Natural killer cell (primary cell): ENCODE measurements at regions not wholly inside any gene's neighbourhood (a gene's known extent, or its start where the extent isn't known, plus 50 kb on each side); places are given as distances from the start of the nearest gene placed in this dataset.
"Not testable (repeated sequence)": the region's sequence is repeated elsewhere in the genome, so short reads cannot be mapped to it uniquely, and the experiment has no call there.

Experiments
- ATAC-seq, 3 donors: fragments of 150-1000 bp in 2 of 3; fragments of 200-7000 bp in 1 of 3; cut with Tn5 transposase; 1 replicate in 1 of 3; 2 replicates in 2 of 3; pipeline ENCODE4 v1.10.0; 2021; ENCODE audit warnings: mild to moderate bottlenecking in 2 of 3, moderate library complexity in 2 of 3
- DNase-seq, 2 donors: peaks; one replicate each; pipeline versions ENCODE4 v3.0.0 to v3.0.0-alpha.2; 2013 to 2021; ENCODE audit warnings: mixed read lengths in 1 of 2
- H3K27ac ChIP-seq: one replicate; pipeline ENCODE4 v1.5.1; 2013; ENCODE audit warnings: mild to moderate bottlenecking, low read length
- H3K27me3 ChIP-seq: one replicate; pipeline ENCODE4 v1.6.1; 2013; ENCODE audit warnings: low read length; ENCODE audit not compliant: control insufficient read depth, insufficient read depth
- H3K36me3 ChIP-seq: one replicate; pipeline ENCODE4 v1.6.1; 2013; ENCODE audit warnings: low read length; ENCODE audit not compliant: control insufficient read depth, insufficient read depth
- H3K4me1 ChIP-seq: one replicate; pipeline ENCODE4 v1.6.1; 2013; ENCODE audit warnings: low read length; ENCODE audit not compliant: control insufficient read depth, insufficient read depth
- H3K4me3 ChIP-seq: one replicate; pipeline ENCODE4 v1.5.1; 2013; ENCODE audit warnings: low read length
- H3K9me3 ChIP-seq: one replicate; pipeline ENCODE4 v1.6.1; 2013; ENCODE audit warnings: low read length; ENCODE audit not compliant: control insufficient read depth, insufficient read depth
- H3K27ac Mint-ChIP-seq, 2 donors: one replicate each; pipeline ENCODE4 v1.8.0; 2022; ENCODE audit warnings: mild to moderate bottlenecking in 2 of 2, mixed read lengths in 2 of 2, moderate library complexity in 1 of 2
- H3K27me3 Mint-ChIP-seq, 2 donors: one replicate each; pipeline ENCODE4 v1.8.0; 2022; ENCODE audit warnings: low read depth in 2 of 2, mixed read lengths in 2 of 2
- H3K36me3 Mint-ChIP-seq: one replicate; pipeline ENCODE4 v1.8.0; 2022; ENCODE audit warnings: mixed read lengths
- H3K4me1 Mint-ChIP-seq, 2 donors: one replicate each; pipeline ENCODE4 v1.8.0; 2022; ENCODE audit warnings: mixed read lengths in 2 of 2
- H3K4me3 Mint-ChIP-seq: one replicate; pipeline ENCODE4 v1.8.0; 2022; ENCODE audit warnings: mild to moderate bottlenecking, moderate library complexity, mixed read lengths
- H3K9me3 Mint-ChIP-seq, 2 donors: one replicate each; pipeline ENCODE4 v1.8.0; 2022; ENCODE audit warnings: mixed read lengths in 2 of 2
- WGBS: methylation state at CpG from one replicate; pipeline ENCODE4 v1.1.7; 2013; ENCODE audit warnings: missing lambda C conversion rate; ENCODE audit not compliant: insufficient coverage; 5-methylcytosine and 5-hydroxymethylcytosine counted together
- intact Hi-C: fragments of 100-400 bp; cut with micrococcal nuclease; formaldehyde crosslinking; loops from one replicate; pipeline ENCODE4 v1.14.2; 2022
- TF ChIP-seq, protein P1 (sequence below): fragments of 200-600 bp; IDR thresholded peaks from one replicate; pipeline ENCODE4 v1.8.0; 2022; ENCODE audit warnings: antibody characterized with exemption

DNA sequence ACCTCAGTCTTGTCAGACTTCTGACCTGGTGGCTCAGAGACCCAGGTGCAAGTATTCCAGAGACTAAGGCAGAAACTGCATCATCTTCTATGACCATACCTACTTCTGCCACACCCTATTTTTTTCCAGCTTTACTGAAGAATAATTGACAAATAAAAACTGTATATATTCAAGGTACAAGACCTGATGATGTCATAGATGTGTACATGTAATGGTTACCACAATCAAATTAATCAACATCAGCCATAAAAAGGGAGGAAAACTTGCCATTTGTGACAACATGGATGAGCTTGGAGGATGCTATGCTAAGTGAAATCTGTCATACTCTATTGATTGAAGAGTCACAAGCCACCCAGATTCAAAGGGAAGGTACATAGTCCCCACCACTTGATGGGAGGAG, 815.6 kb downstream of the SORCS1 start:
- H3K36me3 ChIP-seq = no peaks in the 10 kb centered on the region
- Mint-ChIP-seq H3K4me3 (no peak overlapping the region), H3K4me1 (no peaks in the 10 kb centered on the region), H3K36me3 (no peaks in the 10 kb centered on the region), H3K9me3 (peaks cover 9 to 11% of the 10 kb centered on the region in 2 donors), H3K27me3 (no peaks in the 10 kb centered on the region), H3K27ac (no peak overlapping the region)
- H3K4me1 ChIP-seq = no peaks in the 10 kb centered on the region
- TF ChIP-seq, protein P1, sequence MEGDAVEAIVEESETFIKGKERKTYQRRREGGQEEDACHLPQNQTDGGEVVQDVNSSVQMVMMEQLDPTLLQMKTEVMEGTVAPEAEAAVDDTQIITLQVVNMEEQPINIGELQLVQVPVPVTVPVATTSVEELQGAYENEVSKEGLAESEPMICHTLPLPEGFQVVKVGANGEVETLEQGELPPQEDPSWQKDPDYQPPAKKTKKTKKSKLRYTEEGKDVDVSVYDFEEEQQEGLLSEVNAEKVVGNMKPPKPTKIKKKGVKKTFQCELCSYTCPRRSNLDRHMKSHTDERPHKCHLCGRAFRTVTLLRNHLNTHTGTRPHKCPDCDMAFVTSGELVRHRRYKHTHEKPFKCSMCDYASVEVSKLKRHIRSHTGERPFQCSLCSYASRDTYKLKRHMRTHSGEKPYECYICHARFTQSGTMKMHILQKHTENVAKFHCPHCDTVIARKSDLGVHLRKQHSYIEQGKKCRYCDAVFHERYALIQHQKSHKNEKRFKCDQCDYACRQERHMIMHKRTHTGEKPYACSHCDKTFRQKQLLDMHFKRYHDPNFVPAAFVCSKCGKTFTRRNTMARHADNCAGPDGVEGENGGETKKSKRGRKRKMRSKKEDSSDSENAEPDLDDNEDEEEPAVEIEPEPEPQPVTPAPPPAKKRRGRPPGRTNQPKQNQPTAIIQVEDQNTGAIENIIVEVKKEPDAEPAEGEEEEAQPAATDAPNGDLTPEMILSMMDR = no peak
- no peak overlapping the region for H3K27ac ChIP-seq
- intact Hi-C loops = no loop called here
- DNase-seq (no peak), ATAC-seq (no peak)
- no peaks in the 10 kb centered on the region for H3K27me3 ChIP-seq
- no peaks in the 10 kb centered on the region for H3K9me3 ChIP-seq
- no peak overlapping the region for H3K4me3 ChIP-seq

DNA sequence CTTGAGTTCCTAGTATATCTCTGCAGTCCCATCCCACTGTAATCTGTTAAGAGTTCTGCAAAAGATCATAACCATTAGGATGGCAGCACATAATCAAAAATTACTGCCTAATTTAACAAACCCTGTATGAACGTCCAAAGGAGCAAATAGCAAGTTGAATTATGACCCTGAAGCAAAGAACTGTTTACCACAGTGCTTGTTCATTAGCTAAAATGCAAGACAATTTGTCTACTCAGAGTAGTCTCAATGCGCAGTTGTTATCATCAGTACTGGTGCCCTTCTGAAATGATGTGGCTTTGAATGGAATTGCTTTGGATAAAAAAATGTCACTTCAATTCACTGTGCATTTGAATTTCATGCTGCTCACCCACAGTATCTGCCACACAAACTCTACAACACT, 817.0 kb downstream of the SORCS1 start:
- intact Hi-C loops = no loop called here
- Mint-ChIP-seq H3K9me3 (peaks cover 11% of the 10 kb centered on the region in 2 donors), H3K4me3 (no peak overlapping the region), H3K36me3 (no peaks in the 10 kb centered on the region), H3K27me3 (no peaks in the 10 kb centered on the region), H3K4me1 (no peaks in the 10 kb centered on the region), H3K27ac (no peak overlapping the region)
- H3K4me3 ChIP-seq = no peak overlapping the region
- ATAC-seq (no peak), DNase-seq (no peak)
- H3K4me1 ChIP-seq = no peaks in the 10 kb centered on the region
- TF ChIP-seq, protein P1 = no peak
- no peak overlapping the region for H3K27ac ChIP-seq
- no peaks in the 10 kb centered on the region for H3K27me3 ChIP-seq
- H3K9me3 ChIP-seq = no peaks in the 10 kb centered on the region
- H3K36me3 ChIP-seq = no peaks in the 10 kb centered on the region
- WGBS = 65% methylated on average over 2 of the region's 2 CpGs

DNA sequence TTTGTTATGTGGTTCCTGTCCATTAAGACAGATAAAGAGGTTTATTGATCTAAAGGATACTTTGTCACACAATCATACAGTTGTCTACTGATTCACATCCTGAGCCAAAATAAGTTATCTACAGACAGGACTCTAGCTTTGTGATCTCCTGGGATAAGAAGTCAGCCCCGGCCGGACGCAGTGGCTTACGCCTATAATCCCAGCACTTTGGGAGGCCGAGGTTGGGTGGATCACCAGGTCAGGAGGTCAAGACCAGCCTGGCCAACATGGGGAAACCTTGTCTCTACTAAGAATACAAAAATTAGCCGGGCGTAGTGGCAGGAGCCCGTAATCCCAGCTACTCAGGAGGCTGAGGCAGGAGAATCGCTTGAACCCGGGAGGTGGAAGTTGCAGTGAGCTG, 821.0 kb downstream of the SORCS1 start:
- H3K4me1 ChIP-seq, H3K9me3 ChIP-seq, ATAC-seq, H3K4me3 Mint-ChIP-seq, DNase-seq, H3K27ac ChIP-seq, intact Hi-C loops, H3K27me3 Mint-ChIP-seq, H3K27me3 ChIP-seq, H3K27ac Mint-ChIP-seq, H3K4me1 Mint-ChIP-seq, H3K36me3 ChIP-seq, H3K36me3 Mint-ChIP-seq, H3K4me3 ChIP-seq: not testable (repeated sequence)
- 92% methylated on average over 10 of the region's 10 CpGs for WGBS
- H3K9me3 Mint-ChIP-seq = peaks cover 8 to 19% of the 10 kb centered on the region in 2 donors

DNA sequence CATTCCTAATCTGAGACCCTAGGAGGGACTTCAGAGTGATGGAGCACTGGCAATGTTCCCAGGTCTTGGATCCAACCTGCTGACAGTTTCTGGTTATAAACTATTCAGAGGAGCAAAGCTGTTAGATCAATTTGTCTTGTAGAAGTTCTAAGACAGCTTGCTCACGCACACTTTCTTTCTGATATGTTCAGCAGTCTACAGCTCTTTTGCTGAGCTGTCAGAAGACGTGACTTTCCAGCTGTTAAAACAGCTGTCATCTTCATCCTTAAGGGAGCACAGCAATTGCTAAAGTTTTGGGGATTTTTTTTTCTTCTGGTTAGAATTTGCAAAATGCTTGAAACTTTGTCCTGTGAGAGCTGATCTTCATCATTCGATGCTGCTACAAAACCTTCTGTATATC, 823.1 kb downstream of the SORCS1 start:
- TF ChIP-seq, protein P1 = no peak
- no peaks in the 10 kb centered on the region for H3K27me3 Mint-ChIP-seq
- H3K27ac Mint-ChIP-seq = no peak overlapping the region
- Histone ChIP-seq H3K4me1 (no peaks in the 10 kb centered on the region), H3K27me3 (no peaks in the 10 kb centered on the region), H3K36me3 (no peaks in the 10 kb centered on the region), H3K9me3 (peaks cover 6% of the 10 kb centered on the region), H3K27ac (no peak overlapping the region), H3K4me3 (no peak overlapping the region)
- WGBS = 81% methylated on average over 3 of the region's 3 CpGs
- no peak for DNase-seq
- intact Hi-C loops = no loop called here
- no peak overlapping the region for H3K4me3 Mint-ChIP-seq
- H3K36me3 Mint-ChIP-seq = no peaks in the 10 kb centered on the region
- no peak for ATAC-seq
- H3K9me3 Mint-ChIP-seq = peaks cover 6 to 19% of the 10 kb centered on the region in 2 donors
- no peaks in the 10 kb centered on the region for H3K4me1 Mint-ChIP-seq
